ENCODE measurements at regions not wholly inside any gene's neighbourhood (a gene's known extent, or its start where the extent isn't known, plus 50 kb on each side); places are given as distances from the start of the nearest gene placed in this dataset.

GRCh38 chr14:105993814-105994213 is 467.4 kb downstream of the TMEM121 start:
- TF ChIP-seq CTCF (IDR thresholded peaks at IDR 0.05) = no peak
- TF ChIP-seq POLR2A (IDR thresholded peaks at IDR 0.05) = no peak
